ENCODE measurements at regions not wholly inside any gene's neighbourhood (a gene's known extent, or its start where the extent isn't known, plus 50 kb on each side); places are given as distances from the start of the nearest gene placed in this dataset.

- no peak overlapping the region for H3K4me3 ChIP-seq
- H3K4me1 ChIP-seq = no peaks in the 10 kb centered on the region
- no peak for DNase-seq (ENCODE audit: low spot score)
- H3K27me3 ChIP-seq = no peaks in the 10 kb centered on the region
- no peaks in the 10 kb centered on the region for H3K36me3 ChIP-seq
- TF ChIP-seq CTCF (IDR thresholded peaks at IDR 0.05) = no peak
- H3K9me3 ChIP-seq = no peaks in the 10 kb centered on the region
- H3K27ac ChIP-seq = no peak overlapping the region
These were observed 421.2 kb downstream of the CMPK2 start for GRCh38 chr2:6444514-6444913.

- Histone ChIP-seq H3K27me3 (no peaks in the 10 kb centered on the region), H3K9me3 (no peaks in the 10 kb centered on the region), H3K27ac (no peak overlapping the region), H3K36me3 (no peaks in the 10 kb centered on the region), H3K4me3 (no peak overlapping the region), H3K4me1 (no peaks in the 10 kb centered on the region)
- TF ChIP-seq CTCF (IDR thresholded peaks at IDR 0.05) = no peak
- no peak for DNase-seq (ENCODE audit: low spot score)
These were observed 420.6 kb downstream of the CMPK2 start for GRCh38 chr2:6445156-6445555.

- no peaks in the 10 kb centered on the region for H3K36me3 ChIP-seq
- H3K4me1 ChIP-seq = no peaks in the 10 kb centered on the region
- H3K9me3 ChIP-seq = no peaks in the 10 kb centered on the region
- no peak overlapping the region for H3K27ac ChIP-seq
- TF ChIP-seq CTCF (IDR thresholded peaks at IDR 0.05) = no peak
- no peaks in the 10 kb centered on the region for H3K27me3 ChIP-seq
- H3K4me3 ChIP-seq = no peak overlapping the region
- no peak for DNase-seq (ENCODE audit: low spot score)
These were observed 418.6 kb downstream of the CMPK2 start for GRCh38 chr2:6446938-6447608.

GRCh38 chr2:6448893-6449292 is 416.8 kb downstream of the CMPK2 start:
- no peak for DNase-seq (ENCODE audit: low spot score)
- no peak for TF ChIP-seq CTCF (IDR thresholded peaks at IDR 0.05)
- Histone ChIP-seq H3K27me3 (no peaks in the 10 kb centered on the region), H3K4me1 (no peaks in the 10 kb centered on the region), H3K36me3 (no peaks in the 10 kb centered on the region), H3K9me3 (no peaks in the 10 kb centered on the region), H3K27ac (no peak overlapping the region), H3K4me3 (no peak overlapping the region)

- Histone ChIP-seq H3K4me3 (no peak overlapping the region), H3K4me1 (no peaks in the 10 kb centered on the region), H3K9me3 (no peaks in the 10 kb centered on the region), H3K36me3 (no peaks in the 10 kb centered on the region), H3K27me3 (no peaks in the 10 kb centered on the region), H3K27ac (no peak overlapping the region)
- TF ChIP-seq CTCF (IDR thresholded peaks at IDR 0.05) = no peak
- no peak for DNase-seq (ENCODE audit: low spot score)
These were observed 416.4 kb downstream of the CMPK2 start for GRCh38 chr2:6449343-6449742.

Data from right atrium auricular region (tissue), 2 donors.